ENCODE measurements at regions not wholly inside any gene's neighbourhood (a gene's known extent, or its start where the extent isn't known, plus 50 kb on each side); places are given as distances from the start of the nearest gene placed in this dataset.

DNA sequence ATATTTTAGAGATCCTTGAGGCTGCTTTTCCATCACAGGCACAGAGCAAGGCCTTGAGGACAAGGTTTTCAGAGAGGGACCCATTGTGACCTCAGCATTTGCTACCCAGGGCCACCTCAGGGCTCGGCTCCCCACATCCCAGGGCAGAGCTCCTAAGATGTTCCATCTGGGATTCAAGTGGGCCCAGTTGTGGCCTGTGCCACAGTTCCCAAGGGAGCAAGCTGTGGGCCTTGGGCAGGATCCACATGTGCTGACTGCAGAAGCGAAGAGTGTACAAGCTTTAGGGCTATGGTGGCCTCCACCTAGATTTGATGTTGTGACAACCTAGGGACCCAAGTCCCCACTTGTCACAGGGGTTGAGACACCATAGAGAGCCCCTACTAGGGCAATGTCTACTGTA is 608.1 kb downstream of the HACE1 start:
- TF ChIP-seq, protein P1, sequence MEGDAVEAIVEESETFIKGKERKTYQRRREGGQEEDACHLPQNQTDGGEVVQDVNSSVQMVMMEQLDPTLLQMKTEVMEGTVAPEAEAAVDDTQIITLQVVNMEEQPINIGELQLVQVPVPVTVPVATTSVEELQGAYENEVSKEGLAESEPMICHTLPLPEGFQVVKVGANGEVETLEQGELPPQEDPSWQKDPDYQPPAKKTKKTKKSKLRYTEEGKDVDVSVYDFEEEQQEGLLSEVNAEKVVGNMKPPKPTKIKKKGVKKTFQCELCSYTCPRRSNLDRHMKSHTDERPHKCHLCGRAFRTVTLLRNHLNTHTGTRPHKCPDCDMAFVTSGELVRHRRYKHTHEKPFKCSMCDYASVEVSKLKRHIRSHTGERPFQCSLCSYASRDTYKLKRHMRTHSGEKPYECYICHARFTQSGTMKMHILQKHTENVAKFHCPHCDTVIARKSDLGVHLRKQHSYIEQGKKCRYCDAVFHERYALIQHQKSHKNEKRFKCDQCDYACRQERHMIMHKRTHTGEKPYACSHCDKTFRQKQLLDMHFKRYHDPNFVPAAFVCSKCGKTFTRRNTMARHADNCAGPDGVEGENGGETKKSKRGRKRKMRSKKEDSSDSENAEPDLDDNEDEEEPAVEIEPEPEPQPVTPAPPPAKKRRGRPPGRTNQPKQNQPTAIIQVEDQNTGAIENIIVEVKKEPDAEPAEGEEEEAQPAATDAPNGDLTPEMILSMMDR (IDR thresholded peaks at IDR 0.05; ENCODE audit: low read depth, low read length) = no peak
- TF ChIP-seq EZH2phosphoT487 (IDR thresholded peaks at IDR 0.05; ENCODE audit: low read depth) = no peak
